HL-60 (cell line): ENCODE measurements at regions not wholly inside any gene's neighbourhood (a gene's known extent, or its start where the extent isn't known, plus 50 kb on each side); places are given as distances from the start of the nearest gene placed in this dataset.

Experiments used
- GABPA ChIP-seq: IDR thresholded peaks from 2 replicates; pipeline ENCODE4 v1.6.1; 2012; ENCODE audit warnings: low read depth
- POLR2AphosphoS5 ChIP-seq: IDR thresholded peaks from 2 replicates; pipeline ENCODE4 v1.6.1; 2012; ENCODE audit warnings: low read depth
- SPI1 ChIP-seq: IDR thresholded peaks from 2 replicates; pipeline ENCODE4 v1.6.1; 2012; ENCODE audit warnings: low read depth, mild to moderate bottlenecking, borderline replicate concordance
- TF ChIP-seq, protein P1 (sequence below): IDR thresholded peaks from one replicate; pipeline ENCODE4 v1.5.1; 2011; ENCODE audit warnings: low read length, control low read depth, inconsistent platforms; ENCODE audit not compliant: insufficient read depth
- TF ChIP-seq, protein P2 (sequence below): IDR thresholded peaks from 2 replicates; pipeline ENCODE4 v1.6.1; 2012; ENCODE audit warnings: low read depth; ENCODE audit not compliant: insufficient replicate concordance

DNA sequence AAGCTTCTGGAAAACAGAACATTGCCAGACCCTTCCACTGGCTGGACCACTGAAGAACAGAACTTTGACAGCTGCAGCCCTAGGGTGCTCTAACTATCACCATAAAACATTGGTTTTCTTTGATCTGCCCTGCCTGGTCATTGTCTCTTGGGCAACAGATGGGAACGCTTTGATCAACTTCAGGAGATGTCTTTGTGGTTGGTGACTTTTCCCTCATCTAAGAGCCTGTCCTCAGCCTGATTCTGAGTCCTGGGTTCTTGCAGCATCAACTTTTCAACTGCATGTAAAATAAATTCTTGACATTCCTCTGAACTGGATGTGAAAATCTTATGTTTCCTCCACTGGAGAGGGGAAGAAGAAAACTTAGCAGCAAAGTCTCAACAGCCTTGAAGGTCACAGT lies 53.1 kb upstream of the ZNRF2 start:
- TF ChIP-seq GABPA (no peak), POLR2AphosphoS5 (no peak), SPI1 (no peak)
- TF ChIP-seq, protein P1, sequence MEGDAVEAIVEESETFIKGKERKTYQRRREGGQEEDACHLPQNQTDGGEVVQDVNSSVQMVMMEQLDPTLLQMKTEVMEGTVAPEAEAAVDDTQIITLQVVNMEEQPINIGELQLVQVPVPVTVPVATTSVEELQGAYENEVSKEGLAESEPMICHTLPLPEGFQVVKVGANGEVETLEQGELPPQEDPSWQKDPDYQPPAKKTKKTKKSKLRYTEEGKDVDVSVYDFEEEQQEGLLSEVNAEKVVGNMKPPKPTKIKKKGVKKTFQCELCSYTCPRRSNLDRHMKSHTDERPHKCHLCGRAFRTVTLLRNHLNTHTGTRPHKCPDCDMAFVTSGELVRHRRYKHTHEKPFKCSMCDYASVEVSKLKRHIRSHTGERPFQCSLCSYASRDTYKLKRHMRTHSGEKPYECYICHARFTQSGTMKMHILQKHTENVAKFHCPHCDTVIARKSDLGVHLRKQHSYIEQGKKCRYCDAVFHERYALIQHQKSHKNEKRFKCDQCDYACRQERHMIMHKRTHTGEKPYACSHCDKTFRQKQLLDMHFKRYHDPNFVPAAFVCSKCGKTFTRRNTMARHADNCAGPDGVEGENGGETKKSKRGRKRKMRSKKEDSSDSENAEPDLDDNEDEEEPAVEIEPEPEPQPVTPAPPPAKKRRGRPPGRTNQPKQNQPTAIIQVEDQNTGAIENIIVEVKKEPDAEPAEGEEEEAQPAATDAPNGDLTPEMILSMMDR: no peak
- TF ChIP-seq, protein P2, sequence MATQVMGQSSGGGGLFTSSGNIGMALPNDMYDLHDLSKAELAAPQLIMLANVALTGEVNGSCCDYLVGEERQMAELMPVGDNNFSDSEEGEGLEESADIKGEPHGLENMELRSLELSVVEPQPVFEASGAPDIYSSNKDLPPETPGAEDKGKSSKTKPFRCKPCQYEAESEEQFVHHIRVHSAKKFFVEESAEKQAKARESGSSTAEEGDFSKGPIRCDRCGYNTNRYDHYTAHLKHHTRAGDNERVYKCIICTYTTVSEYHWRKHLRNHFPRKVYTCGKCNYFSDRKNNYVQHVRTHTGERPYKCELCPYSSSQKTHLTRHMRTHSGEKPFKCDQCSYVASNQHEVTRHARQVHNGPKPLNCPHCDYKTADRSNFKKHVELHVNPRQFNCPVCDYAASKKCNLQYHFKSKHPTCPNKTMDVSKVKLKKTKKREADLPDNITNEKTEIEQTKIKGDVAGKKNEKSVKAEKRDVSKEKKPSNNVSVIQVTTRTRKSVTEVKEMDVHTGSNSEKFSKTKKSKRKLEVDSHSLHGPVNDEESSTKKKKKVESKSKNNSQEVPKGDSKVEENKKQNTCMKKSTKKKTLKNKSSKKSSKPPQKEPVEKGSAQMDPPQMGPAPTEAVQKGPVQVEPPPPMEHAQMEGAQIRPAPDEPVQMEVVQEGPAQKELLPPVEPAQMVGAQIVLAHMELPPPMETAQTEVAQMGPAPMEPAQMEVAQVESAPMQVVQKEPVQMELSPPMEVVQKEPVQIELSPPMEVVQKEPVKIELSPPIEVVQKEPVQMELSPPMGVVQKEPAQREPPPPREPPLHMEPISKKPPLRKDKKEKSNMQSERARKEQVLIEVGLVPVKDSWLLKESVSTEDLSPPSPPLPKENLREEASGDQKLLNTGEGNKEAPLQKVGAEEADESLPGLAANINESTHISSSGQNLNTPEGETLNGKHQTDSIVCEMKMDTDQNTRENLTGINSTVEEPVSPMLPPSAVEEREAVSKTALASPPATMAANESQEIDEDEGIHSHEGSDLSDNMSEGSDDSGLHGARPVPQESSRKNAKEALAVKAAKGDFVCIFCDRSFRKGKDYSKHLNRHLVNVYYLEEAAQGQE: no peak
